Stimulated activated CD4-positive, alpha-beta T cell treated with anti-CD3 and anti-CD28 coated beads, Interleukin-15, amount 100 ng/mL, for 24 hours (primary cell): ENCODE measurements at regions not wholly inside any gene's neighbourhood (a gene's known extent, or its start where the extent isn't known, plus 50 kb on each side); places are given as distances from the start of the nearest gene placed in this dataset.
A peak's percentile ranks its signal among the peaks of the same experiment; 100 is the strongest.

Source experiments
- DNase-seq: peaks from one replicate; pipeline ENCODE4 v3.0.0-alpha.2; 2020

DNA sequence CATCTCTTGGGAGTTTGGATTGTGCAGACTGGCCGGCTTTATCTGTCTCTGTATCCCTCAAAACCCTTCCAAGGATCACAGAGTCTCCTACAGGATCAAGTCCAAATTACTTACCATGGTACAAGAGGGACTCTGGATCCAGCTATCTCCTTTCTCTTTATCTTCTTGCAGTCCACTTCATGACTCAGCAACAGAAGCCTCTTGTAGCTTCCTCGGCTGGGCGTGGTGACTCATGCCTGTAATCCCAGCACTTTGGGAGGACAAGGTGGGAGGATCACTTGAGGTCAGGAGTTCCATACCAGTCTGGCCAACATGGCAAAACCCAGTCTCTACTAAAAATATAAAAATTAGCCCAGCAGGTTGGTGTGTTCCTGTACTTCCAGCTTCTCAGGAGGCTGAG lies 189.7 kb downstream of the BCAT1 start:
- DNase-seq: no peak

DNA sequence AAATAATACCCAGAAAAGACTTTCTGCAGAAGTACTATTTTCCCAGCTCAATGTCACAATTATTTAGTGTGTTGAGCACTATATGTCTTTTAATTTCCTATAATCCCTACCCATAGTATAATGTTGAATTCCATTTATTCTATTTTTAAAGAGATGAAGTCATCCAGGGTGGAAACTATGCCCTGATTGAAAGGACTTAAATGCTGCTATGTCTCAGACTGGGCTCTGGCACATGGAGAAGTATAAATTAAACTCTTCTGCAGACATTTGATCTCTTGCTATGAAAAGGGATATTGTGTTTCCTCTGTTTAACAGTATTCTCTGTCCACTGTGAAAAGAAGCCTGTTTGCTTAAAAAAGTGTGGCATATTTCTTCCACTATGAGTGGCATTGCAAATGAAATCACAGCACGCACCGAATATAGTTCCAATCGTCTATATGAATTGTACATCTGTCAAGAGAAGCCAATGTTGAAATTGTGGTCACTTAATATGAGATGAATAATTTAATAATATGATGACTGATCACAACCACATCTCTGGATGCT lies 192.3 kb downstream of the BCAT1 start:
- DNase-seq: no peak

DNA sequence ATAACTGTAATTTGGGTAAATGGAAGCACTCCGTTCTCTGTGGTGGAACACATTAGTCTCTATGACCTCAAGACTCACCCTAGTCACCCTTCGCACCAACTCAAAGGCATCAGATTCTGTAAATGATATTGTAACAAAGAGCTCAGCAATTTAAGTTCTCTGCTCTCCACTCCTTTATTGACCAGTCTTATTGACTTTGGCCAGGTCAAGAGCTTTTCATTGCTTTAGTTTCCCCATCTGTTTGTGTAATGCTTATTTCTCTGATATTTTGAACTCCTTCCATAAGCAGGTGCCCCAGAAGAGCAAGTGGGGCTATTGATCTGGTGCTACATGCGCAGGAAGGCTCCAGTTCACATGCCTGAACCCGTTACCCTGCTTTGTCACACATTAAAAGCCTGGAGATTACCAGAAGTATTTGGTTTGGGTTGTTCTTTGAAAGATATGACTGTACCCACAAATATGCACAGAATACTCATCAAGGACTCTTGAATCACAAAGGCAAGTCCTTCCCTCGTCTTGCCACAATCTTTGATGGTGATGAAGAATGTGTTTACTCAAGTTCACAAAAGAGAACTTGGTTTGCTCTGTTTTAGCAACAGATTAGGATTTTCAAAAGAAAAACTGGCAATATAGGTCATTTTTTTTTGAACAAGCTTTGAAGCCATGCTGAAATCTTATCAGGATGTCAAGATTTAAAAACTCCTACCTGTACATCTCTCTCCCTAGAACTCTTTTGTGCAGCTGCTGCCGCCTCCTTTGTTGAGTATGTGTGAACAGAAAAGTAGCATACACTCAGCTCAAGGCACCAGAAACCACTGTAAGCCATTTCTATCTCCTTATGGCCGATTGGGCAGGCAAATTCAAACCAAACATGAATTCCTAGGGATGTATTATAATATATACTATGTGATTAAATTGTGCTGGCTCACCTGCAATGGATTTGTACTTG lies 193.9 kb downstream of the BCAT1 start:
- DNase-seq: no peak

DNA sequence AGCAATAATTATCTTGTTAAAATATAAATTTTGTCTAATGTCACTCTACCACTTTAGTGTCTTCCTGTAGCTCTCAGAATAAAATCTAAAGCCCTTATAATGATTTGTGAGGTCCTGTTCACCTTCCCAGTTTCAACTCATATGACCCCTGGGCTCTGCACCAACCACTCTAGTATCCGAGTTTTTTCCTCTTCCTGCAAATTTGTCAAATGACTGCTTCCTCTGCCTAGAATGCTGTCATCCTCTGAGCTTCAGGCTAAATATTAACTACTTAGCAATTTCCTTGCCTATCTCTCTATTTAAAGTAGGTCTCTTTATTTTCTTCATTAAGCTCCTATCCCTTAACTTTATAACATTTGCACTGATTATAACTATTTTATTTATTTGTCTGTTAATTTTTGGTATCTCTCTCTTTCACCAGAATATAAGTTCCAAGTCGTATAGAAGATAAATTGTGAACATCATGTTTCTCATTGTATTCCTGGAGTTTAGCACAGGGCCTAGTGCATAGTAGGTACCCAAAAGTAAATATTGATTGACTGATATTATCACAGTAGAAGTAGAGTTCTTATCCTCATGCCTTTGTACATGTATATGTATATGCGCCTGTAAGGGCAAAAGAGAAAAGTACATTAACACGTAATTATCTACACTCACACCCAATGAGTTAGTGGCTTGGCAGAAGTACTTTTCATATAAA lies 196.0 kb downstream of the BCAT1 start:
- no peak for DNase-seq

- DNase-seq: no peak
Observed at GRCh38 chr12:24751181-24751580, 197.7 kb downstream of the BCAT1 start.

DNA sequence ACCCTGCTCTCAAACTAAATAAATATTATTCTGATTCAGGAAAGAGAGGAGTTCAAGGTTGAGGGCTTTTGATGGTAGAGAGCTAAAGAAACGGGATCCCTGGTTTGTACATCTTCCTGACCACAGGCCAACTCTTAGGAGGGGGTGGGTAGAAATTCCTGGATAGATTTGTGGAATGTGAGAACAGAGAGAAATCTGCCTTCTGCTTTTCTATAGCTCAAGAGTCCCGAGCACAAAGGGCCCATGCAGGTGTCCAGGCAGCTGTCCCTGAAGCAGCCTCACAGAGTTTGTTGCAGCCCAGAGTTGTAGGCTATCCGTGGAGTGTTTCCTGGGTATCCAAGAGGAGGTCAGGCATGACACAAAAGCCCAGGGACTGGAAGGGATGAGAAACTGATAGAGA lies 198.6 kb downstream of the BCAT1 start:
- DNase-seq: no peak

DNA sequence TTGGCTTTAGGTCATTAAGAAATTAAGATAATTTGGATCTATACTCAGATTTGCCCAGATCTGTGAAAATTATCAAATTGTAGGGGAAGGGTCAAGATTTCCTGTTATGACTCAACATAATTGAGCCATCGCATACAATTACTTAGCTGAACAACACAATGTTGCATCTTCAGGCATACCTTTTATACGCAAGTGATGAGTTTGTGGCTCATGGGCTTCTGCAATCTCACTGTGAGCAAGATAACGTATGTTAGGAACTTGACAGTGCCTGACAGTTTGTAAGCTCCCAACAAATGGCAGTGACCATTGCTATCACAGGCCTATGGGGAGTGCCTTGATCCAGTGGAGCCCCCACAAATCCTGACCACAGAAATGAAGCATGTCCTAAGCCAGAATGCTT lies 199.7 kb downstream of the BCAT1 start:
- DNase-seq: no peak

GRCh38 chr12:24748326-24748725 lies 200.6 kb downstream of the BCAT1 start:
- no peak for DNase-seq

- DNase-seq: no peak
Observed at GRCh38 chr12:24746864-24747263, 202.0 kb downstream of the BCAT1 start.

GRCh38 chr12:24746006-24746671 lies 202.8 kb downstream of the BCAT1 start:
- DNase-seq: no peak

GRCh38 chr12:24743941-24744793 lies 204.7 kb downstream of the BCAT1 start:
- no peak for DNase-seq

GRCh38 chr12:24742378-24742777 lies 206.5 kb downstream of the BCAT1 start:
- no peak for DNase-seq

- no peak for DNase-seq
Observed at GRCh38 chr12:24741216-24741615, 207.7 kb downstream of the BCAT1 start.

DNA sequence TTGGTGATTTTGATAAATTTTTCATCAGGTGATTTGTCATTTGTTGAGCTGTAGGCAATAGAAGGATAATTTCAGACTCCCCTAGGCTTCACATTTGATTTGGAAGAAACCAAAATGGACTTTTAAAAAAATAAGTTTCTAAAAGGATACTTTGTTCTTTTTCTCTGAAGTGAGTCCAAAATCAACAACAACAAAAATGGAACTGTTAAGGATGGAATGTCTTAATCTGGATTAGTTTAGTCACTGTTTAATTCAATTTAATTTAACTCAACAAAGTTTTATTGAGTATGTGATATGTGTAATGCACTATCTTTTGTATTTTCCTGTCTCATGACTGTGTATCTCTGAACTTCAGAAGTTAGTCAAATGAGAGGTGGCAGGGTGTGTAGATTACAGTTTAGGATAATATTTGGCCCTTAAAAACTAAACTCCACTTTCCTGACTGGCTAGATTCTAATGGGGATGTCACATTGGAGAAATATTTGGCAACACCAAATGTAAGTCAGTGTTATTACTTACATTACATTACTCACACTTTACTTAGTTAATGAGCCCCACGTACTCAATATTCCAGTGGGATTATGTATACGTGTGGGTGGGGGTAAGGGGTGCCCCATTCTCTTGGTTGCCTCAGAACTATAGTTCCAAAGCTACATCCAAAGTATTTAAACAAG lies 209.7 kb downstream of the BCAT1 start:
- no peak for DNase-seq

- no peak for DNase-seq
Observed at GRCh38 chr12:24738441-24738840, 210.5 kb downstream of the BCAT1 start.

DNA sequence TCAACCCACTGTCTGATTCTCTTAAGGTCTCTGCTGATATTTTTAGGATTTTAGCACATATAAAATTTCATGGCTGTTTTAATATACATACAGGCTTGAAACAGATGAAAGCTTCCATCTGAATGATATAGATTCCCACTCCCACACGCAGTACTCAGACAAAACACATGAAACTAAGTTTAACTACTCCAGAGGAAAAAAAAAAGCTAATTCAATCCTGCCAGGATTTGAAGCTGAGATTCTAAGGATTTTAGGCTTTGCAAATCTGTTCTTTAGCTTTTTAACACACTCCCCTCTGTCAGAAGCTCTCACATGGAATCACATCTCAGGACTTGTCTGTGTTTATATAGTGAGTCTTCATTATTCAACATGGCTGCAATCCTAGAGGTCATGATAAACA lies 217.3 kb downstream of the BCAT1 start:
- no peak for DNase-seq

- DNase-seq: peak; percentile 14
Observed at GRCh38 chr12:24730489-24730896, 218.4 kb downstream of the BCAT1 start.

GRCh38 chr12:24728826-24729225 lies 220.1 kb downstream of the BCAT1 start:
- DNase-seq: no peak

- no peak for DNase-seq
Observed at GRCh38 chr12:24728366-24728765, 220.5 kb downstream of the BCAT1 start.

- no peak for DNase-seq
Observed at GRCh38 chr12:24725616-24726015, 223.3 kb downstream of the BCAT1 start.

DNA sequence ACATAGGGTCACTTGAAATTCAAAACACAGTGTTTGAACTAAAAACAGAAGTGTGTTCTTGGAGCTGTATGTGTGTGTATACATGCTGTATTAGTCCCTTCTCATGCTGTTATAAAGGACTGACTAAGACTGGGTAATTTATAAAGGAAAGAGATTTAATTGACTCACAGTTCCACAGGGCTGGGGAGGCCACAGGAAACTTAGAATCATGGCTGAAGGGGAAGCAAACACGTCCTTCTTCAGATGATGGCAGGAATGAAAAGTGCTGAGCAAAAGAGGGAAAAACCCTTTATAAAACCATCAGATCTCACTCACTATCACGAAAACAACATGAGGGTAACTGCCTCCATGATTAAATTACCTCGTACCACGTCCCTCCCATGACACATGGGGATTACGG lies 224.1 kb downstream of the BCAT1 start:
- peak; percentile 30 for DNase-seq

DNA sequence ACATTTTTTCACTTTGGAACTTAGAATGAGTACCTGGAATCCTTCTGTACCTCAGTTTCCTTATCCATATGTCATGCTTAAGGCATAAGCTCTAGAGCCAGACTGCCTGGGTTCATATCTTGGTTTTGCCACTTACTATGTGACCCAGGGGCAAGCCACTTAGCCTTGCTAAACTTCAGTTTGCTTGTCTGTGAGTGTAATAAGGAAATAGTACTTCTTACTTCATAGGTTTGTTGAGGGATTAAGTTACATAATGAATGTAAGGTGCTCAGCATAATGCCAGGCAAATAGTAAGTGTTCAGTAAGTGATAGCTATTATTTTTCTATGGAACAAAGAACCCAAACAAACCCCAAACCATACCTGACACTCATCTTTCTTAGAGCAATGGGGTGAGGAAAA lies 225.1 kb downstream of the BCAT1 start:
- no peak for DNase-seq
